Right atrium auricular region (tissue), 2 donors: ENCODE measurements at regions not wholly inside any gene's neighbourhood (a gene's known extent, or its start where the extent isn't known, plus 50 kb on each side); places are given as distances from the start of the nearest gene placed in this dataset.

ENCODE experiments used
- DNase-seq: peaks from one replicate; pipeline ENCODE4 v3.0.0-alpha.2; 2019; ENCODE audit warnings: low spot score
- H3K27ac ChIP-seq, 2 donors: fragments of 200-600 bp; sonication (generic); 1 replicate in 1 of 2; 2 replicates in 1 of 2; pipeline ENCODE4 v1.5.1; 2016 to 2019
- H3K27me3 ChIP-seq, 2 donors: fragments of 200-600 bp; sonication (generic); one replicate each; pipeline versions ENCODE4 v1.5.1 to v1.6.0; 2017 to 2019
- H3K36me3 ChIP-seq: fragments of 200-600 bp; sonication (generic); one replicate; pipeline ENCODE4 v1.5.1; 2016
- H3K4me1 ChIP-seq, 2 donors: fragments of 200-600 bp; sonication (generic); one replicate each; pipeline versions ENCODE4 v1.5.1 to v1.6.0; 2017 to 2019
- H3K4me3 ChIP-seq, 2 donors: fragments of 200-600 bp; sonication (generic); 1 replicate in 1 of 2; 2 replicates in 1 of 2; pipeline ENCODE4 v1.5.1; 2017 to 2019; ENCODE audit warnings: mild to moderate bottlenecking in 1 of 2, moderate library complexity in 1 of 2
- H3K9me3 ChIP-seq, 2 donors: fragments of 200-600 bp; sonication (generic); one replicate each; pipeline ENCODE4 v1.5.1; 2019
- CTCF ChIP-seq, 2 donors: fragments of 200-600 bp; sonication (generic); IDR thresholded peaks; one replicate each; pipeline ENCODE4 v1.5.1; 2019; ENCODE audit warnings: antibody characterized with exemption in 2 of 2

- DNase-seq: no peak
- Histone ChIP-seq H3K4me3 (peak overlapping the region in 1 of 2 donors; percentile 12), H3K4me1 (peaks cover 6 to 50% of the 10 kb centered on the region in 2 donors), H3K36me3 (no peaks in the 10 kb centered on the region), H3K9me3 (no peaks in the 10 kb centered on the region), H3K27ac (peak overlapping the region; percentile 65 to 74), H3K27me3 (no peaks in the 10 kb centered on the region)
- no peak for TF ChIP-seq CTCF (IDR thresholded peaks at IDR 0.05)
These were observed 68.0 kb upstream of the WDR26 start for GRCh38 chr1:224502459-224503160.

GRCh38 chr1:224503161-224504118 is 68.8 kb upstream of the WDR26 start:
- Histone ChIP-seq H3K4me3 (peak overlapping the region in 1 of 2 donors; percentile 12), H3K4me1 (peaks cover 6 to 42% of the 10 kb centered on the region in 2 donors), H3K36me3 (no peaks in the 10 kb centered on the region), H3K9me3 (no peaks in the 10 kb centered on the region), H3K27ac (peak overlapping the region; percentile 65 to 74), H3K27me3 (no peaks in the 10 kb centered on the region)
- DNase-seq: peak; percentile 95
- TF ChIP-seq CTCF (IDR thresholded peaks at IDR 0.05): peak in 1 of 2 donors; percentile 41

GRCh38 chr1:224504297-224505041 is 69.9 kb upstream of the WDR26 start:
- Histone ChIP-seq H3K27ac (peak overlapping the region; percentile 65 to 74), H3K36me3 (no peaks in the 10 kb centered on the region), H3K9me3 (no peaks in the 10 kb centered on the region), H3K4me1 (peaks cover 6 to 36% of the 10 kb centered on the region in 2 donors), H3K27me3 (no peaks in the 10 kb centered on the region), H3K4me3 (no peak overlapping the region)
- no peak for TF ChIP-seq CTCF (IDR thresholded peaks at IDR 0.05)
- no peak for DNase-seq

GRCh38 chr1:224505454-224506093 is 71.0 kb upstream of the WDR26 start:
- H3K4me1 ChIP-seq: peaks cover 6 to 36% of the 10 kb centered on the region in 2 donors
- H3K27ac ChIP-seq: no peak overlapping the region

More at GRCh38 chr1:224505454-224506093, 71.0 kb upstream of the WDR26 start:
- DNase-seq: no peak
- H3K27me3 ChIP-seq: no peaks in the 10 kb centered on the region
- H3K9me3 ChIP-seq: no peaks in the 10 kb centered on the region
- no peaks in the 10 kb centered on the region for H3K36me3 ChIP-seq
- TF ChIP-seq CTCF (IDR thresholded peaks at IDR 0.05): no peak
- no peak overlapping the region for H3K4me3 ChIP-seq
